ENCODE measurements at regions not wholly inside any gene's neighbourhood (a gene's known extent, or its start where the extent isn't known, plus 50 kb on each side); places are given as distances from the start of the nearest gene placed in this dataset.

GRCh38 chr4:164700471-164700870 is 53.5 kb upstream of the SMIM31 start:
- no peak for TF ChIP-seq POLR2A (IDR thresholded peaks at IDR 0.05)
- TF ChIP-seq CTCF (IDR thresholded peaks at IDR 0.05), result no peak

Data from vagina (tissue), 2 donors.